WTC11 (cell line): ENCODE measurements at regions not wholly inside any gene's neighbourhood (a gene's known extent, or its start where the extent isn't known, plus 50 kb on each side); places are given as distances from the start of the nearest gene placed in this dataset.

ENCODE experiments used
- CBFB ChIP-seq: sonication (generic); formaldehyde crosslinking; IDR thresholded peaks from 2 replicates; pipeline ENCODE4 v1.8.1; 2022; ENCODE audit warnings: mild to moderate bottlenecking, low read depth, missing genetic modification reagents
- CREM ChIP-seq: sonication (generic); formaldehyde crosslinking; IDR thresholded peaks from 2 replicates; pipeline ENCODE4 v1.8.1; 2022; ENCODE audit warnings: mild to moderate bottlenecking, missing genetic modification reagents, moderate library complexity
- HMGXB4 ChIP-seq: sonication (generic); formaldehyde crosslinking; IDR thresholded peaks from 2 replicates; pipeline ENCODE4 v1.8.1; 2023; ENCODE audit warnings: mild to moderate bottlenecking, moderate library complexity, missing genetic modification reagents
- IRF2 ChIP-seq: sonication (generic); formaldehyde crosslinking; IDR thresholded peaks from 2 replicates; pipeline ENCODE4 v1.8.0; 2022; ENCODE audit warnings: low read depth, missing genetic modification reagents, borderline replicate concordance
- NFYB ChIP-seq: sonication (generic); formaldehyde crosslinking; conservative IDR thresholded peaks from 2 replicates; pipeline ENCODE4 v1.8.0; 2022; ENCODE audit warnings: low read depth, missing genetic modification reagents
- NR2C2 ChIP-seq: sonication (generic); formaldehyde crosslinking; IDR thresholded peaks from 2 replicates; pipeline ENCODE4 v1.8.0; 2022; ENCODE audit warnings: mild to moderate bottlenecking, missing genetic modification reagents
- TF ChIP-seq, protein P1 (sequence below): fragments of 200-600 bp; IDR thresholded peaks from 2 replicates; pipeline ENCODE4 v1.8.0; 2022; ENCODE audit warnings: antibody characterized with exemption
- TF ChIP-seq, protein P2 (sequence below): sonication (generic); formaldehyde crosslinking; IDR thresholded peaks from 2 replicates; pipeline ENCODE4 v1.8.1; 2022; ENCODE audit warnings: low read depth, missing genetic modification reagents, borderline replicate concordance

GRCh38 chr9:86842573-86842972, 104.7 kb downstream of the GAS1 start:
- TF ChIP-seq, protein P1, sequence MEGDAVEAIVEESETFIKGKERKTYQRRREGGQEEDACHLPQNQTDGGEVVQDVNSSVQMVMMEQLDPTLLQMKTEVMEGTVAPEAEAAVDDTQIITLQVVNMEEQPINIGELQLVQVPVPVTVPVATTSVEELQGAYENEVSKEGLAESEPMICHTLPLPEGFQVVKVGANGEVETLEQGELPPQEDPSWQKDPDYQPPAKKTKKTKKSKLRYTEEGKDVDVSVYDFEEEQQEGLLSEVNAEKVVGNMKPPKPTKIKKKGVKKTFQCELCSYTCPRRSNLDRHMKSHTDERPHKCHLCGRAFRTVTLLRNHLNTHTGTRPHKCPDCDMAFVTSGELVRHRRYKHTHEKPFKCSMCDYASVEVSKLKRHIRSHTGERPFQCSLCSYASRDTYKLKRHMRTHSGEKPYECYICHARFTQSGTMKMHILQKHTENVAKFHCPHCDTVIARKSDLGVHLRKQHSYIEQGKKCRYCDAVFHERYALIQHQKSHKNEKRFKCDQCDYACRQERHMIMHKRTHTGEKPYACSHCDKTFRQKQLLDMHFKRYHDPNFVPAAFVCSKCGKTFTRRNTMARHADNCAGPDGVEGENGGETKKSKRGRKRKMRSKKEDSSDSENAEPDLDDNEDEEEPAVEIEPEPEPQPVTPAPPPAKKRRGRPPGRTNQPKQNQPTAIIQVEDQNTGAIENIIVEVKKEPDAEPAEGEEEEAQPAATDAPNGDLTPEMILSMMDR, result no peak
- TF ChIP-seq NFYB (no peak), IRF2 (CRISPR knock-in tag) (no peak), NR2C2 (CRISPR knock-in tag) (no peak), CREM (CRISPR knock-in tag) (no peak), CBFB (CRISPR knock-in tag) (no peak), HMGXB4 (no peak)
- TF ChIP-seq, protein P2, sequence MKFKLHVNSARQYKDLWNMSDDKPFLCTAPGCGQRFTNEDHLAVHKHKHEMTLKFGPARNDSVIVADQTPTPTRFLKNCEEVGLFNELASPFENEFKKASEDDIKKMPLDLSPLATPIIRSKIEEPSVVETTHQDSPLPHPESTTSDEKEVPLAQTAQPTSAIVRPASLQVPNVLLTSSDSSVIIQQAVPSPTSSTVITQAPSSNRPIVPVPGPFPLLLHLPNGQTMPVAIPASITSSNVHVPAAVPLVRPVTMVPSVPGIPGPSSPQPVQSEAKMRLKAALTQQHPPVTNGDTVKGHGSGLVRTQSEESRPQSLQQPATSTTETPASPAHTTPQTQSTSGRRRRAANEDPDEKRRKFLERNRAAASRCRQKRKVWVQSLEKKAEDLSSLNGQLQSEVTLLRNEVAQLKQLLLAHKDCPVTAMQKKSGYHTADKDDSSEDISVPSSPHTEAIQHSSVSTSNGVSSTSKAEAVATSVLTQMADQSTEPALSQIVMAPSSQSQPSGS, result no peak
